Caco-2 (cell line): ENCODE measurements at regions not wholly inside any gene's neighbourhood (a gene's known extent, or its start where the extent isn't known, plus 50 kb on each side); places are given as distances from the start of the nearest gene placed in this dataset.

ENCODE experiments used
- BruUV-seq: library from RNA; stranded (reverse); fragments of 400-500 nt; replicated peaks from 2 replicates; lab custom pipeline; 2021; lab: Mats Ljungman, UMichigan
- CTCF ChIA-PET: fragments of 300-600 bp; sonication (Branson Sonifier 250); formaldehyde crosslinking; loops from one replicate; lab custom pipeline; 2022; ENCODE audit warnings: antibody characterized with exemption; lab: Charles Lee
- POLR2A ChIA-PET: fragments of 300-600 bp; sonication (Branson Sonifier 250); formaldehyde crosslinking; loops from one replicate; lab custom pipeline; 2022; ENCODE audit warnings: antibody characterized with exemption; lab: Charles Lee
- DNase-seq, 2 experiments: peaks; one replicate each; pipeline versions ENCODE4 v3.0.0 to v3.0.0-alpha.2; 2020 to 2022
- H3K27me3 ChIP-seq: replicated peaks from 2 replicates; pipeline ENCODE4 v1.6.0; 2011; ENCODE audit warnings: low read length; ENCODE audit not compliant: control insufficient read depth, insufficient read depth
- H3K36me3 ChIP-seq: 2 replicates; pipeline ENCODE4 v1.5.1; 2011; ENCODE audit warnings: low read length; ENCODE audit not compliant: control insufficient read depth, insufficient read depth
- H3K4me1 ChIP-seq: fragments of 250-450 bp; sonication (Bioruptor Pico); 2 replicates; pipeline ENCODE4 v1.5.1; 2020; ENCODE audit warnings: mild to moderate bottlenecking
- H3K4me3 ChIP-seq: 2 replicates; pipeline ENCODE4 v1.5.1; 2011; ENCODE audit warnings: low read depth, mild to moderate bottlenecking, control low read depth, low read length
- H3K9me3 ChIP-seq: fragments of 250-450 bp; sonication (Bioruptor Pico); 2 replicates; pipeline ENCODE4 v1.5.1; 2020; ENCODE audit warnings: mild to moderate bottlenecking, moderate library complexity
- H3K27ac Mint-ChIP-seq: one replicate; pipeline ENCODE4 v1.8.0; 2022; ENCODE audit warnings: mixed read lengths; ENCODE audit not compliant: unreplicated experiment
- H3K27me3 Mint-ChIP-seq: one replicate; pipeline ENCODE4 v1.8.0; 2022; ENCODE audit warnings: mixed read lengths; ENCODE audit not compliant: insufficient read depth, unreplicated experiment
- H3K36me3 Mint-ChIP-seq: one replicate; pipeline ENCODE4 v1.8.0; 2022; ENCODE audit warnings: mild to moderate bottlenecking, mixed read lengths; ENCODE audit not compliant: insufficient read depth, unreplicated experiment
- H3K4me1 Mint-ChIP-seq: one replicate; pipeline ENCODE4 v1.8.0; 2022; ENCODE audit warnings: low read depth, mixed read lengths; ENCODE audit not compliant: unreplicated experiment
- H3K4me3 Mint-ChIP-seq: one replicate; pipeline ENCODE4 v1.8.0; 2022; ENCODE audit warnings: mild to moderate bottlenecking, moderate library complexity, mixed read lengths; ENCODE audit not compliant: unreplicated experiment
- H3K9me3 Mint-ChIP-seq: one replicate; pipeline ENCODE4 v1.8.0; 2022; ENCODE audit warnings: mixed read lengths; ENCODE audit not compliant: unreplicated experiment
- intact Hi-C: fragments of 100-400 bp; cut with micrococcal nuclease; formaldehyde crosslinking; loops from one replicate; pipeline ENCODE4 v1.10.0; 2022; ENCODE audit not compliant: unreplicated experiment
- TF ChIP-seq, protein P1 (sequence below), 2 experiments: fragments of 200-600 bp in 1 of 2; IDR thresholded peaks; 1 replicate in 1 of 2; 2 replicates in 1 of 2; pipeline versions ENCODE4 v1.5.1 to v1.8.0; 2011 to 2022; ENCODE audit warnings: antibody characterized with exemption in 1 of 2, control low read depth in 1 of 2, inconsistent platforms in 1 of 2, low read depth in 1 of 2, low read length in 1 of 2, mild to moderate bottlenecking in 1 of 2, moderate library complexity in 1 of 2; ENCODE audit not compliant: insufficient read depth in 1 of 2, severe bottlenecking in 1 of 2, unreplicated experiment in 1 of 2

DNA sequence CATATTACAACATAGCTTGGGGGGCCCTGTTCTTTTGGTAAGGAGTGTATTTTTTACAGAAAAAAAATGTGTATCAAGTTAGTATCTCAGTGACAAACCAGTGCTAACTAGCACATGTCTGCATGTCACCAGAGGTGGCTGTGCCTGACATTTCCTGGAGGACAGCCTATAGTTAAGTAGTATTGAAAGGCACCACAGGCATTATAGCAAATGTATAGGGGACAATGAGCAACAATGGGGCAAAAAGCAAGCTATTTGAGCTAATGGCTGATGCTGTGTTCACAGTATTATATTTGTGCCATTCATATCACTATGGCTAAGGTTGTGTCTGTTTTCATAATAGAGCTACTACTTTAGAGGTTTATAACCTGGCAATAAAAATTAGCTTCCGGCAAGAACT is 1644.0 kb downstream of the MAT2B start:
- CTCF ChIA-PET: no interaction called here
- no peaks in the 10 kb centered on the region for H3K4me1 ChIP-seq
- no peaks in the 10 kb centered on the region for H3K27me3 ChIP-seq
- TF ChIP-seq, protein P1, sequence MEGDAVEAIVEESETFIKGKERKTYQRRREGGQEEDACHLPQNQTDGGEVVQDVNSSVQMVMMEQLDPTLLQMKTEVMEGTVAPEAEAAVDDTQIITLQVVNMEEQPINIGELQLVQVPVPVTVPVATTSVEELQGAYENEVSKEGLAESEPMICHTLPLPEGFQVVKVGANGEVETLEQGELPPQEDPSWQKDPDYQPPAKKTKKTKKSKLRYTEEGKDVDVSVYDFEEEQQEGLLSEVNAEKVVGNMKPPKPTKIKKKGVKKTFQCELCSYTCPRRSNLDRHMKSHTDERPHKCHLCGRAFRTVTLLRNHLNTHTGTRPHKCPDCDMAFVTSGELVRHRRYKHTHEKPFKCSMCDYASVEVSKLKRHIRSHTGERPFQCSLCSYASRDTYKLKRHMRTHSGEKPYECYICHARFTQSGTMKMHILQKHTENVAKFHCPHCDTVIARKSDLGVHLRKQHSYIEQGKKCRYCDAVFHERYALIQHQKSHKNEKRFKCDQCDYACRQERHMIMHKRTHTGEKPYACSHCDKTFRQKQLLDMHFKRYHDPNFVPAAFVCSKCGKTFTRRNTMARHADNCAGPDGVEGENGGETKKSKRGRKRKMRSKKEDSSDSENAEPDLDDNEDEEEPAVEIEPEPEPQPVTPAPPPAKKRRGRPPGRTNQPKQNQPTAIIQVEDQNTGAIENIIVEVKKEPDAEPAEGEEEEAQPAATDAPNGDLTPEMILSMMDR (IDR thresholded peaks at IDR 0.05; ENCODE audit: insufficient read depth in 1 of 2, low read depth in 1 of 2, low read length in 1 of 2, severe bottlenecking in 1 of 2, unreplicated experiment in 1 of 2): no peak
- no TSS peak for BruUV-seq
- no peaks in the 10 kb centered on the region for H3K9me3 ChIP-seq
- H3K36me3 ChIP-seq: no peaks in the 10 kb centered on the region
- intact Hi-C loops: no loop called here
- DNase-seq: no peak
- no peaks in the 10 kb centered on the region for H3K4me1 Mint-ChIP-seq
- peaks cover 3% of the 10 kb centered on the region for H3K27me3 Mint-ChIP-seq
- H3K9me3 Mint-ChIP-seq: no peaks in the 10 kb centered on the region
- no peak overlapping the region for H3K4me3 Mint-ChIP-seq
- no peak overlapping the region for H3K4me3 ChIP-seq
- H3K27ac Mint-ChIP-seq: no peak overlapping the region
- H3K36me3 Mint-ChIP-seq: no peaks in the 10 kb centered on the region
- POLR2A ChIA-PET: no interaction called here

DNA sequence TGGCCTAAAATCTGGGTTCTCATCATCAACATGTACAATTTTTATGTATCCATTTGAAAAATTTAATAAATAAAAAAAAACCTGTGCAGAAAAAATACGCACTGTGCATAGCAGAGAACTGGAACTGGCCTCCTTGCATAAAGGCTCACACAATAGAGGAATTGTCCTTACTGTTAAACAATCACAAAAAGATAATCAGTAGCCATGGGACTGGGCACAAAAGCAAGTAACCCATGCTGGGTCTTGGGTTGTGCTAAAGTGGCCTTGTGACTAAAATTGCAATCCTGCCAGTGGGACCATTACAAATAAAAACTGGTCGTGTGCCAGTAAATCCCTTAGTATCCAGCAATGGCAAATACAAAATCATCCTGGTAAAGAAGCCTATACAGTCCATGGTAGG is 1646.6 kb downstream of the MAT2B start:
- Histone ChIP-seq H3K9me3 (no peaks in the 10 kb centered on the region), H3K36me3 (no peaks in the 10 kb centered on the region), H3K27me3 (no peaks in the 10 kb centered on the region), H3K4me1 (no peaks in the 10 kb centered on the region), H3K4me3 (no peak overlapping the region)
- no TSS peak for BruUV-seq
- CTCF ChIA-PET: no interaction called here
- Mint-ChIP-seq H3K27me3 (peaks cover 3% of the 10 kb centered on the region), H3K4me1 (no peaks in the 10 kb centered on the region), H3K9me3 (no peaks in the 10 kb centered on the region), H3K4me3 (no peak overlapping the region), H3K27ac (no peak overlapping the region), H3K36me3 (no peaks in the 10 kb centered on the region)
- TF ChIP-seq, protein P1 (IDR thresholded peaks at IDR 0.05; ENCODE audit: insufficient read depth in 1 of 2, low read depth in 1 of 2, low read length in 1 of 2, severe bottlenecking in 1 of 2, unreplicated experiment in 1 of 2): no peak
- intact Hi-C loops: no loop called here
- POLR2A ChIA-PET: no interaction called here
- no peak for DNase-seq

DNA sequence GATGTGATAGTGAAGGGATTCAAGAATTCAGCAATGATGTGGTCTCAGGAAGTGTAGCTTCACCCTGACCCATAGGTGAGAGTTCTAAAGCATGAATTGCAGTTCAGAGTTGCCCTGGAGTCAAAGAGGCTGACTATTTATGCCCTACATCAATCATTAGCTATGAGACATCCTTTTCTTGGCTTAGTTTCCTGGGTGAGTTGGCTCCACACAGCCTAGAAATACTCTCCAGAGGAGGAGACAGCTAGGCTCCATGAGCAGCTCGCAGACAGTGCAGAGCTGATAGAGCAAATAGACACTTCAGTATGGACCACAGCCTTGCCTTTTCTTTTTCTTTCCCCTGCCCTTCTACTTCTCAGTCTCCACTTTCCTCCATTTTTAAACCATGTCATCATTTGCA is 1651.8 kb downstream of the MAT2B start:
- ChIA-PET POLR2A (no interaction called here), CTCF (no interaction called here)
- DNase-seq: no peak
- TF ChIP-seq, protein P1 (IDR thresholded peaks at IDR 0.05; ENCODE audit: insufficient read depth in 1 of 2, low read depth in 1 of 2, low read length in 1 of 2, severe bottlenecking in 1 of 2, unreplicated experiment in 1 of 2): no peak
- no peaks in the 10 kb centered on the region for H3K9me3 Mint-ChIP-seq
- no peak overlapping the region for H3K27ac Mint-ChIP-seq
- no peaks in the 10 kb centered on the region for H3K4me1 ChIP-seq
- H3K9me3 ChIP-seq: no peaks in the 10 kb centered on the region
- peaks cover 4% of the 10 kb centered on the region for H3K27me3 Mint-ChIP-seq
- no TSS peak for BruUV-seq
- intact Hi-C loops: no loop called here
- no peak overlapping the region for H3K4me3 Mint-ChIP-seq
- no peak overlapping the region for H3K4me3 ChIP-seq
- H3K4me1 Mint-ChIP-seq: no peaks in the 10 kb centered on the region
- H3K36me3 ChIP-seq: no peaks in the 10 kb centered on the region
- no peaks in the 10 kb centered on the region for H3K27me3 ChIP-seq
- H3K36me3 Mint-ChIP-seq: no peaks in the 10 kb centered on the region
